CD4-positive, alpha-beta memory T cell (primary cell): ENCODE measurements at regions not wholly inside any gene's neighbourhood (a gene's known extent, or its start where the extent isn't known, plus 50 kb on each side); places are given as distances from the start of the nearest gene placed in this dataset.

ENCODE experiments used
- CTCF ChIA-PET: fragments of 350-600 bp; sonication (Branson Sonifier 250); formaldehyde crosslinking; loops from one replicate; lab custom pipeline; 2021; ENCODE audit warnings: inconsistent platforms; ENCODE audit not compliant: partially characterized antibody; lab: Charles Lee
- POLR2A ChIA-PET: fragments of 350-600 bp; sonication (Branson Sonifier 250); formaldehyde crosslinking; loops from one replicate; lab custom pipeline; 2021; ENCODE audit not compliant: partially characterized antibody; lab: Charles Lee
- DNase-seq, 5 donors: peaks; one replicate each; pipeline versions ENCODE4 v3.0.0 to v3.0.0-alpha.2; 2020 to 2022; ENCODE audit warnings: mixed read lengths in 1 of 5
- H3K27ac ChIP-seq: one replicate; pipeline ENCODE4 v1.7.0; 2013; ENCODE audit warnings: low read depth, low read length
- H3K27me3 ChIP-seq: 2 replicates; pipeline ENCODE4 v1.7.0; 2013; ENCODE audit warnings: mild to moderate bottlenecking, low read length, moderate library complexity; ENCODE audit not compliant: insufficient read depth
- H3K36me3 ChIP-seq: 2 replicates; pipeline ENCODE4 v1.7.0; 2013; ENCODE audit warnings: mild to moderate bottlenecking, low read length, moderate library complexity; ENCODE audit not compliant: insufficient read depth
- H3K4me1 ChIP-seq: 2 replicates; pipeline ENCODE4 v1.7.0; 2013; ENCODE audit warnings: mild to moderate bottlenecking, low read length, moderate library complexity; ENCODE audit not compliant: insufficient read depth
- H3K4me3 ChIP-seq, 2 donors: one replicate each; pipeline ENCODE4 v1.7.0; 2013; ENCODE audit warnings: low read length in 2 of 2, mild to moderate bottlenecking in 1 of 2
- H3K9me3 ChIP-seq, 2 donors: one replicate each; pipeline ENCODE4 v1.7.0; 2013; ENCODE audit warnings: low read length in 2 of 2, control low read depth in 1 of 2; ENCODE audit not compliant: control insufficient read depth in 1 of 2
- H3K27ac Mint-ChIP-seq, 7 donors: one replicate each; pipeline ENCODE4 v1.8.0; 2020 to 2021; ENCODE audit warnings: mixed read lengths in 7 of 7, mild to moderate bottlenecking in 6 of 7, inconsistent platforms in 3 of 7, moderate library complexity in 3 of 7
- H3K27me3 Mint-ChIP-seq, 2 donors: one replicate each; pipeline ENCODE4 v1.8.0; 2020 to 2021; ENCODE audit warnings: mixed read lengths in 2 of 2
- H3K36me3 Mint-ChIP-seq, 2 donors: one replicate each; pipeline ENCODE4 v1.8.0; 2020 to 2021; ENCODE audit warnings: mixed read lengths in 2 of 2, inconsistent platforms in 1 of 2, mild to moderate bottlenecking in 1 of 2
- H3K4me1 Mint-ChIP-seq, 4 donors: one replicate each; pipeline ENCODE4 v1.8.0; 2020 to 2021; ENCODE audit warnings: mixed read lengths in 4 of 4, mild to moderate bottlenecking in 1 of 4
- H3K4me3 Mint-ChIP-seq, 8 donors: one replicate each; pipeline ENCODE4 v1.8.0; 2020 to 2021; ENCODE audit warnings: mixed read lengths in 8 of 8, mild to moderate bottlenecking in 7 of 8, moderate library complexity in 6 of 8, inconsistent platforms in 3 of 8
- H3K9me3 Mint-ChIP-seq, 8 donors: one replicate each; pipeline ENCODE4 v1.8.0; 2020 to 2021; ENCODE audit warnings: mixed read lengths in 8 of 8, mild to moderate bottlenecking in 5 of 8, inconsistent platforms in 3 of 8, moderate library complexity in 1 of 8
- intact Hi-C: fragments of 100-400 bp; cut with micrococcal nuclease; formaldehyde crosslinking; loops from one replicate; pipeline ENCODE4 v1.15.1; 2023

GRCh38 chr14:81682701-81683100 lies 149.0 kb upstream of the SEL1L start:
- H3K27ac ChIP-seq = no peak overlapping the region
- Mint-ChIP-seq H3K27ac (no peak overlapping the region), H3K4me3 (no peak overlapping the region), H3K27me3 (peaks cover 0 to 5% of the 10 kb centered on the region in 2 donors), H3K4me1 (no peaks in the 10 kb centered on the region), H3K9me3 (peaks cover 0 to 5% (median 0%) of the 10 kb centered on the region in 8 donors), H3K36me3 (no peaks in the 10 kb centered on the region)
- ChIA-PET CTCF (no interaction called here), POLR2A (no interaction called here)
- no peak for DNase-seq
- no peaks in the 10 kb centered on the region for H3K27me3 ChIP-seq
- no peaks in the 10 kb centered on the region for H3K36me3 ChIP-seq
- no peak overlapping the region for H3K4me3 ChIP-seq
- H3K9me3 ChIP-seq = no peaks in the 10 kb centered on the region
- intact Hi-C loops = no loop called here
- H3K4me1 ChIP-seq = no peaks in the 10 kb centered on the region

- ChIA-PET POLR2A (no interaction called here), CTCF (no interaction called here)
- no peak overlapping the region for H3K4me3 Mint-ChIP-seq
- Histone ChIP-seq H3K4me3 (no peak overlapping the region), H3K27ac (no peak overlapping the region), H3K4me1 (no peaks in the 10 kb centered on the region), H3K36me3 (no peaks in the 10 kb centered on the region), H3K27me3 (no peaks in the 10 kb centered on the region), H3K9me3 (no peaks in the 10 kb centered on the region)
- H3K27me3 Mint-ChIP-seq = peaks cover 0 to 4% of the 10 kb centered on the region in 2 donors
- peaks cover 0 to 6% (median 0%) of the 10 kb centered on the region in 8 donors for H3K9me3 Mint-ChIP-seq
- no peak for DNase-seq
- intact Hi-C loops = no loop called here
- H3K36me3 Mint-ChIP-seq = no peaks in the 10 kb centered on the region
- H3K4me1 Mint-ChIP-seq = no peaks in the 10 kb centered on the region
- no peak overlapping the region for H3K27ac Mint-ChIP-seq
Measured at GRCh38 chr14:81684696-81685095, 151.0 kb upstream of the SEL1L start.

- Mint-ChIP-seq H3K36me3 (no peaks in the 10 kb centered on the region), H3K9me3 (peaks cover 0 to 6% (median 0%) of the 10 kb centered on the region in 8 donors)
Measured at GRCh38 chr14:81686512-81686911, 152.9 kb upstream of the SEL1L start.

GRCh38 chr14:81691931-81692330 lies 158.3 kb upstream of the SEL1L start:
- CTCF ChIA-PET = no interaction called here
- no peaks in the 10 kb centered on the region for H3K36me3 Mint-ChIP-seq
- DNase-seq = no peak
- Histone ChIP-seq H3K4me1 (no peaks in the 10 kb centered on the region), H3K27me3 (no peaks in the 10 kb centered on the region), H3K4me3 (no peak overlapping the region), H3K36me3 (no peaks in the 10 kb centered on the region), H3K9me3 (no peaks in the 10 kb centered on the region), H3K27ac (no peak overlapping the region)
- no peaks in the 10 kb centered on the region for H3K27me3 Mint-ChIP-seq
- POLR2A ChIA-PET = no interaction called here
- intact Hi-C loops = no loop called here
- no peaks in the 10 kb centered on the region for H3K4me1 Mint-ChIP-seq
- H3K27ac Mint-ChIP-seq = no peak overlapping the region
- H3K4me3 Mint-ChIP-seq = no peak overlapping the region
- peaks cover 0 to 4% (median 0%) of the 10 kb centered on the region in 8 donors for H3K9me3 Mint-ChIP-seq

More at GRCh38 chr14:81686512-81686911, 152.9 kb upstream of the SEL1L start:
- no peak overlapping the region for H3K27ac ChIP-seq
- no peaks in the 10 kb centered on the region for H3K9me3 ChIP-seq
- H3K4me1 ChIP-seq = no peaks in the 10 kb centered on the region
- no peaks in the 10 kb centered on the region for H3K36me3 ChIP-seq
- no peaks in the 10 kb centered on the region for H3K27me3 ChIP-seq
- no peaks in the 10 kb centered on the region for H3K4me1 Mint-ChIP-seq
- H3K4me3 Mint-ChIP-seq = no peak overlapping the region
- ChIA-PET POLR2A (no interaction called here), CTCF (no interaction called here)
- no peak overlapping the region for H3K4me3 ChIP-seq
- no peak for DNase-seq
- H3K27me3 Mint-ChIP-seq = peaks cover 0 to 2% of the 10 kb centered on the region in 2 donors
- intact Hi-C loops = no loop called here
- H3K27ac Mint-ChIP-seq = no peak overlapping the region

GRCh38 chr14:81694419-81694818 lies 160.8 kb upstream of the SEL1L start:
- H3K27ac Mint-ChIP-seq = no peak overlapping the region
- DNase-seq = no peak
- no peak overlapping the region for H3K4me3 ChIP-seq
- CTCF ChIA-PET = no interaction called here
- H3K27me3 ChIP-seq = no peaks in the 10 kb centered on the region
- H3K9me3 Mint-ChIP-seq = peaks cover 0 to 3% (median 0%) of the 10 kb centered on the region in 8 donors
- H3K4me1 ChIP-seq = no peaks in the 10 kb centered on the region
- no peak overlapping the region for H3K27ac ChIP-seq
- no peaks in the 10 kb centered on the region for H3K9me3 ChIP-seq
- H3K36me3 ChIP-seq = no peaks in the 10 kb centered on the region
- intact Hi-C loops = no loop called here
- no peak overlapping the region for H3K4me3 Mint-ChIP-seq
- no peaks in the 10 kb centered on the region for H3K27me3 Mint-ChIP-seq
- no peaks in the 10 kb centered on the region for H3K4me1 Mint-ChIP-seq
- POLR2A ChIA-PET = no interaction called here
- H3K36me3 Mint-ChIP-seq = no peaks in the 10 kb centered on the region

- H3K27me3 Mint-ChIP-seq = no peaks in the 10 kb centered on the region
- Histone ChIP-seq H3K4me3 (no peak overlapping the region), H3K9me3 (no peaks in the 10 kb centered on the region), H3K27me3 (no peaks in the 10 kb centered on the region), H3K27ac (no peak overlapping the region), H3K4me1 (no peaks in the 10 kb centered on the region), H3K36me3 (no peaks in the 10 kb centered on the region)
- H3K27ac Mint-ChIP-seq = no peak overlapping the region
- no peak for DNase-seq
- ChIA-PET POLR2A (no interaction called here), CTCF (no interaction called here)
- intact Hi-C loops = no loop called here
- no peak overlapping the region for H3K4me3 Mint-ChIP-seq
- H3K9me3 Mint-ChIP-seq = peaks cover 0 to 13% (median 7%) of the 10 kb centered on the region in 8 donors
- H3K4me1 Mint-ChIP-seq = no peaks in the 10 kb centered on the region
- H3K36me3 Mint-ChIP-seq = no peaks in the 10 kb centered on the region
Measured at GRCh38 chr14:81709681-81710080, 176.0 kb upstream of the SEL1L start.

GRCh38 chr14:81710232-81710845 lies 176.7 kb upstream of the SEL1L start:
- Histone ChIP-seq H3K4me1 (no peaks in the 10 kb centered on the region), H3K36me3 (no peaks in the 10 kb centered on the region), H3K4me3 (no peak overlapping the region), H3K9me3 (no peaks in the 10 kb centered on the region), H3K27me3 (no peaks in the 10 kb centered on the region), H3K27ac (no peak overlapping the region)
- Mint-ChIP-seq H3K4me1 (no peaks in the 10 kb centered on the region), H3K27me3 (no peaks in the 10 kb centered on the region), H3K27ac (no peak overlapping the region), H3K36me3 (no peaks in the 10 kb centered on the region), H3K4me3 (no peak overlapping the region), H3K9me3 (peaks cover 0 to 10% (median 5%) of the 10 kb centered on the region in 8 donors)
- ChIA-PET POLR2A (no interaction called here), CTCF (no interaction called here)
- intact Hi-C loops = no loop called here
- no peak for DNase-seq
